Sciatic nerve (tissue), 2 donors: ENCODE measurements at regions not wholly inside any gene's neighbourhood (a gene's known extent, or its start where the extent isn't known, plus 50 kb on each side); places are given as distances from the start of the nearest gene placed in this dataset.

ENCODE experiments used
- ATAC-seq: fragments of 200-7000 bp; cut with Tn5 transposase; one replicate; pipeline ENCODE4 v1.9.1; 2020; ENCODE audit warnings: mild to moderate bottlenecking, moderate library complexity
- DNase-seq: peaks from one replicate; pipeline ENCODE4 v3.0.0-alpha.2; 2020; ENCODE audit warnings: low spot score
- intact Hi-C: fragments of 100-400 bp; cut with DNase I; formaldehyde crosslinking; loops from one replicate; pipeline ENCODE4 v1.14.2; 2022
- donor health status: DM: no; HTN: no; CAD: no.
- donor health status: DM: no; HTN: no; CAD: no.

DNA sequence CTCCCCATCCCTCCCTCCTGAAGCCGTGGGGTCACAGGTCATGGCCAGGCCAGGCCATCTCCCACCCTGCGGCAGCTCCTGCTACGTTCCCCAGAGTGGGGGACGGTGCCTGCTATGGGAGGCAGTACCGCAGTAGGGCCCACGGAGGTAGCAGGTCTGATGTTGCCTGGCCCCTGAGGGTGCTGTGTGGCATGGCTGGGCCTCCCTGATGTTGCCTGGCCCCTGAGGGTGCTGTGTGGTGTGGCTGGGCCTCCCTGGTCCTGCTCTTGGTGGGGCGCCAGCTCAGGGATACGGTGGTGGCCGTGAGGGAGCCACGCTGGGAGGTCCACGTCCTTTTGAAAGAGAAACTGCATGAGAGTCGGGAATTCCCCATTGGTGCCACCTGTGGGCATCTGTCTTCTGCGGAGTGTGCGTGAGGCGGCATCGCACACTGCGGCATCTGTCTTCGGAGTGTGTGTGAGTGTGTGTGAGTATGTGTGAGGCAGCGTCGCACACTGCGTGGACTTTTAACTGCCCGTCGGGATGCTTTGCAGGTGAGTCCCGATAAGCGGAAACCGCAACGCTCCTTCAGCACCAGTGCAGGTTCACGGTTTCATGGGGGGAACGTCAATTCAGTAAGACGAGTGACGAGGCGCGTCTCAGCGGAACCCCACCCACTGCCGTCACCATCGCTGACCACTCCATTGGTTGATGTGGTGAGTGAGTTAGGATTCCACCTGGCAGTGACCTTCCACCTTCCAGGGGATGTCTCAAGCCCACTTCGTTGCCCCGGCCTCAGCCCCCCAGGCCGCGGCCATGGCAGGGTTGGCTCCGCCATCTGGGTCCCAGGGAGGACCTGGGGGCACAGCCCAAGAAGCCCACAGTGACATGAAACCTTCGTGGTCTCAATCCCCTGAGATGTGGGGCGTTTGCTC is 51.2 kb upstream of the CFAP46 start:
- no peak for DNase-seq
- intact Hi-C loops: no loop called here
- ATAC-seq: peak; percentile 19

DNA sequence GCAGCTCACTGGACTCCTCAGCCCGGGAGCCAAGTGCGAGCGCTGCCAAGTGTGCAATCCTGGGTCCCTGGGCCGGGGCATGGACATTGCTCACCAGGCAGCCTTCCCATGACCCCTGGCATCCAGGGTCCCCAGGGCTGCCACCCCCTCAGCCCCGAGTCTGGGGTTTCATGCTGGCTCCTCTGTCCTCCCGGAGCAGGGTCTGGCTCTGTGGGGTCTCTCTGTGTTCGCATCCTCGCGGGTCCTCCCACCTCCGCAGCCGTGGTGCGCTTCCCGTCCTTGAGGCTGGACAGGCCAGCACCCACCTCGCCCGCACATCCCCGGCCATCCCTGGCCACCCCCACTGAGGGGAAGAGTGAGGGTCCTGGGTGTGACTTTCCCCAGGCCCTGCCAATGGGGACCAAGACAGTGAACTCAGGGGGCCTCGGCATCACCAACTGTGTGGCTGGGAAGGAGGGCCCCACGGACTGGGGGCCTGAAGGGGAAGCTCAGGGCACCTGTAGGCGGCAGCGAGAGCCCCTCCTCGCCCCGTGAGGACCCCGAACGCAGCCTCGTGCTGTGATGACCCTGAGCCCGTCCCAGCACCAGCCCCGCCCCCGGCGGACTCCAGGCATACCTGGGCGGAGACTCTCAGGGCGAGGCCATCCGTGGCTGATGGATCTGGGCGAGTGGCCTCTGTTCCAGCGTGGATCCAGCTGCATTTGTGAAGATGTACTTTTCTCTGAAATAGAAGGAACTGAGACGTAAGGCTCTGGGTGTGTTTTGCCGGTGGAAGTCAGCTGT is 50.3 kb upstream of the CFAP46 start:
- ATAC-seq (no peak), DNase-seq (no peak)
- intact Hi-C loops: no loop called here
